NAMALWA (cell line): ENCODE measurements at regions not wholly inside any gene's neighbourhood (a gene's known extent, or its start where the extent isn't known, plus 50 kb on each side); places are given as distances from the start of the nearest gene placed in this dataset.

ENCODE experiments used
- DNase-seq: peaks from one replicate; pipeline ENCODE4 v3.0.0-alpha.2; 2015; ENCODE audit warnings: low spot score

DNA sequence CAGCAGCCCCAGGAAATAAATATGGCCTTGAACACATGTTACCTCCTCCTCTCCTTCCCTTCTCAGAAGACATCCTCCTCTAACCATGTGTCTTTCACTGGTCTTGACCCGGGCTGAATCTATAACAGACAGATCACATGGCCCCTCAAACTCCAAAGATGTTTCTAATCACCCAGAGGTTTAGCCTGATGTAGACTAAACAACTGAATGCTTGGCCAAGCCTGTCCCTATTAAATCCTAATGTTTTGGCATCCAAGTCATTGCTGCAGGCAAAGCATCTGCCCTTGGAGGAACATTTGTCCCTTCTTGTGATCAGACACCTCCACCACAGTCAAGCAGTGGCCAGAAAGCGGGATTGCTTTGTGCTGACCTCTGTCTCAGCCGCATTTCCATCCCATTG, 65.5 kb downstream of the ANKRD60 start:
- no peak for DNase-seq

GRCh38 chr20:58161192-58161591, 67.3 kb downstream of the ANKRD60 start:
- DNase-seq = no peak

GRCh38 chr20:58160451-58161061, 67.9 kb downstream of the ANKRD60 start:
- DNase-seq = no peak

- no peak for DNase-seq
Observed at GRCh38 chr20:58155148-58155925, 73.1 kb downstream of the ANKRD60 start.

- DNase-seq = no peak
Observed at GRCh38 chr20:58154113-58154512, 74.3 kb downstream of the ANKRD60 start.

DNA sequence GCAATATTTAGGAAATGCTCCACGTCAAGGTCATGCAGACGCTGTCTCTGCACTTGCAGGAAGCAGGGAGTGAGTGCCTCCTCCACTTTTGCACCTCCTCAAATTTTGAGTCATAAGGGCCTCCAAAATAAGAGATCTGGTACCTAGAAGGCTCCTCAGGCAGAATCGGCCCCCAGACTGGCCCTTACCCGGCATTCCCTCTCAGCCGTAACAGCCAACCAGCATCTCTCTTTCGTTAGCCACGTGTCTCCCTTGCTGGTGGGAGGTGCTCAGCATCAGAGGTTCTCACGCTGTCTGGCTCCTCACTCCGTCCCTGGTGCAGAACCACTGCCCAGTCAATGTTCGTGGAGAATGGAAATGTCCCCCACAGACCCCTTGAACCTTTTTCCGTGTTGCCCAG, 75.3 kb downstream of the ANKRD60 start:
- no peak for DNase-seq

DNA sequence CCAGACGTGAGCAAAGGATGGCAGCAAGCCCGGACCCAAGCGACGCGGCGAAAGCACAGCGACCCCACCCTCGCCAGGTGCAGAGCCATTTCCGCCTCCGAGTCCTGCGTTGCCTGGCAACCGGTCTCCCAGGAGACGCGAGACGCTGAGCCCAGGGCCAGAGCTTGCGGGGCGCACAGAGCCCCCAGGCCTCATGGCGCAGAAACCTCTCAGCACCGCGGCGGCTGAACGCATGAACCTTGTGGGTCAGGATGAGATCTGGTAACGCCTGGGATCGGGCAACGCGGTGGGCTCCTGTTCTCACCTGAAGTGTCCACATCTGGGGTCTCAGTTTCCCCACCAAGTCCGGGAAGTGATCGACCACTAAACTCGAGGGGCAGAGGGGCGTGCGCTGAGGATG, 77.7 kb downstream of the ANKRD60 start:
- DNase-seq = no peak

GRCh38 chr20:58149437-58150091, 78.9 kb downstream of the ANKRD60 start:
- no peak for DNase-seq

DNA sequence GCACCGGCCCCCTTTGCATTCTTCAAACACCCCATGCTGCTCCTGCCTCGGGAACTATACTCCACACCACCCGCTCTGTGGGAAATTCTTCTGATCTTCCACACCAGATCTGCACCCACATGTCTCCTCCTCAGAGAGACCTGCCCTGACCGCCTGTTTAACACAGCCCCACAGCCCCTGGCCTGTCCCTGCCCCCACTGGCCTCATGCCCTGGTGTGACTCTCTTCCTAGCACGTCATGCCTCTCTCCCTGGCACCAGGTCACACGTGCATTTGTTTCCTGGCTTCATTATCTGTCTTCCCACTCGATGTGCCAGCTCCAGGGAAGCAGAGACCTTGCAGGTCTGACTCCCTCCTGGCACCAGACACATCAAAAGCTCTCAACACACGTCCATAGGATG, 79.6 kb downstream of the ANKRD60 start:
- no peak for DNase-seq

DNA sequence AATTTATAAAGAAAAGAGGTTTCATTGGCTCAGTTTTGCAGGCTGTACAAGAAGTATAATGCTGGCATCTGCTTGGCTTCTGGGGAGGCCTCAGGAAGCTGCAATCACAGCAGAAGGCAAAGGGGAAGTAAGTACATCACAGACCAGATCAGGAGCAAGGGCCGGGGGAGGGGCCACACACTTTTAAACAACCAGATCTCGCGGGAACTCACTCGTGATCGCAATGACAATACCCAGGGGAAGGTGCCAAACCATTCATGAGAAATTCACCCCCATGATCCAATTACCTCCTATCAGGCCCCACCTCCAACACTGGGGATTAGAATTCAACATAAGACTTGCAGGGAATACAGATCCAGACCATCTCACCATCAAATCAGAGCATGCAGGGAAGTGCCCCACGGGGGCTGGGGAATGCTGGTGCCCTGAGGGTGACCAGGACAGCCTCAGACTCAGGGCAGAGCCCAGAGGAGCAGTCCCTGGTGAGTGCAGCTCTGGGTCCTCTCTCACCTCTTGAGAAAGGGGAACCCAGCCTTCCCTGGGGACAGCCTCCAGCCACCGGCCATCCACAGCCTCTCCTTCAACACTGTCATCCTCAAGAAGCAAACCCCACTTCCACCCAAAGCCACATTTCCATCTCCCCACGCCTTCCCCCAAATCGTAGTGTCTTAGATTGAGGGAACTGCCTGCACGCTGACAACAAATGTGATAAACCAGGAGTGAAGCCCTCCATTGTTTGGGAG, 80.7 kb downstream of the ANKRD60 start:
- DNase-seq = no peak

GRCh38 chr20:58146746-58147140, 81.7 kb downstream of the ANKRD60 start:
- DNase-seq = no peak

DNA sequence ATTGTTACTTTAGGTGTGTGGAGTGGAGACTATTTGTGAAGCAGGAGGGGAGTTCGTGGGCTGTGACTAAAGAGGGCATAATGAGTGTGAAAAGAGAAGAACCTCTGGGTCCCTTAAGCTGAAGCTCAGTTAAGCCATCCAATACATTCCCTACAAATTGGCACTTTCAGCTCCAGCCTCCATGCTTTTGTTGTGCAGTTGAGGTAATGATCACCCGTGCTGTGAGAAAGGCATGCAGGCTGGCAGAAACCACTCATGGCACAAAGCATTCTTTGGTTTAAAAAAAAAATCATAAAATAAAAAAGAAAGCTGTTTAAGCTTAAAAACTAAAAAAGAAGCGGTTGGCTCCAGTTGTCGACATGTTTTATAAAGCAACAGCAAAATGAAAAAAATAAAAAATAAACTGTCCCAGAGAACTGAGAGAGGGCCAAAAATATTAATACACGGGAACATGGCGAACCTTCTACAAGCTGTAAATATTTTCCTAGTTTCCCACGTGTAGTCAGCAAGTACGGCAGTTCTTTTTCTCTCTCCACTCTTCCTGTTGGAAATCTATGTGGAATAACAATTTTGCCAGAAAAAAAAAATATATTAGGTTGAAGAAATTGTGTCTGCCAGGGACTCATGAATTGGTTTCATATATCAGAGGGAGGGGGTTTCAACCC, 82.2 kb downstream of the ANKRD60 start:
- no peak for DNase-seq

GRCh38 chr20:58145506-58146080, 82.9 kb downstream of the ANKRD60 start:
- DNase-seq = no peak

- DNase-seq = no peak
Observed at GRCh38 chr20:58144096-58144495, 84.4 kb downstream of the ANKRD60 start.

DNA sequence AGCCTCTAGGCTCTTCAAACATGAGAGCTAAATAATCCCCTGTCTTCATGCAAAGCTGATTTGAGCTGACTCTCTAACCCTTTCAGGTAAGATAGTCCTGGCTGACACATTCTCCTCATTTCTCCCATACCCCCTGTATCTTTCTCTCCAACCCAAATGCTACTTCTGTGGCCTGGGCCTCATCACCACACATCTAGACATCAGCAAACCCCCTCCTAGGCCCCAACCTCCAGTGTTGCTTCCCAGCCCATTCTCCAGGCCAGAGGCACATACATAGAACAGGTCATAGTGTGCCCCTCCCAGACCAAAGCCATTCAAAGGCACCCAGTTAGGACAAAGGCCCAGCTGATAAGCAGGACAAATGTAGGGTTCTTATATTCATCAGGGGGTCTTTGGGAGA, 84.9 kb downstream of the ANKRD60 start:
- no peak for DNase-seq

DNA sequence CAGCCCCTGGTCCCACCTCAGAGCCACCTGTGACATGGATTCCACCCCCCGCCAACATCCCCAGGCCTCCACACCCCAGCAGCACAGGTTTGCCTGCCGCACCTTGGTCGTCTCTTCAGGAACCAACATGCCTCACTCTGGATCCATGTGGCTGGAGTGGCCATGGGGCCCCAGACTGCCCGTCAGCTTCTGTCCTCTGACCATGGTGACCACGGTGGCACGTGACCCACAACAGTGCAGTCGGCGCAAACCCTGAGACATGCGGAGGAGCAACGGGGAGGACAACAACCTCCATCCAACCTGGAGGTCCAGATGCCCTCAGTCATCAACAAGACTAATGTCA, 85.6 kb downstream of the ANKRD60 start:
- DNase-seq = no peak

DNA sequence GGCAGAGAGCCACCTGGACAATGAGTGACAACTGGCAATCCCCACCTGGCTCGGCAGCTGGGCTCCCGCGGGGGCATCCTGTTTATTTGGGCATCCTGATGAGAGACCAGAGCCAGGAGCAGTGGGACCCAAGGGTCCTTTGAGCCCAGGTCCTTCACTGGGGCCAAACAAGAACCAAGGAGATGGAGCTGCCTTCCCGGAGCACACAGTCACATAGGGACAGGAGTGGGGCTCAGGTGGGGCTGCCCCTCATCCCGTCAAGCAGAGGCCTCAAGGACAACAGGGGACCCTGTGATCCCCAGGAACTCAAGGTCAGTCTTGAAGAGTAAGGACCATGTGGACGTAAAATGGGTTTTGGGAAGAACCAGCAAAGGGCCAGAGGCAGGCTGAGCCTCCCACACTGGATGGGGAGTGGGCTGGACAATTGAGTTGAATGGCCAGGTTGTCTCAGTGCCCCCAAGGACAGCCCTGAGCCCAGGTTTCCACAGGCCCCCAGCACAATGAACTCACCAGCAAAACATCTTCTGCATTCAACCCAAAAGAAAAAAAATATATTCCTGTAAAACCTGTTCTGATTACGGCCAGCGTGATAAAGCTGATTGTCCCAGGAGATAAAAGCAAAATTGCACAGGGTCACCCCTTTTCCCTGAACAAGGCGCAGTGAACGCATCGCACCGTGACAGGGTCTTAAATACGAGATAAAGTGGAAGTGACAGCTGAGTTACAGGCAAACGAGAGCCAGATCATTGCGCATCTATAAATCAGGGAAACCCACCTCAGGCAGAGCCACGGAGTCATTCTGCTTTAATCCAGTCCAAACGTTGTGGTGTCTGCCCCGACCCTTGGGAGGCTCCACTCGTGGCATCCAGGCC, 86.2 kb downstream of the ANKRD60 start:
- no peak for DNase-seq

- no peak for DNase-seq
Observed at GRCh38 chr20:58141496-58141895, 87.0 kb downstream of the ANKRD60 start.

GRCh38 chr20:58140787-58141425, 87.5 kb downstream of the ANKRD60 start:
- DNase-seq = no peak
